HG02763 (cell line): ENCODE measurements at regions not wholly inside any gene's neighbourhood (a gene's known extent, or its start where the extent isn't known, plus 50 kb on each side); places are given as distances from the start of the nearest gene placed in this dataset.
"Not testable (repeated sequence)": the region's sequence is repeated elsewhere in the genome, so short reads cannot be mapped to it uniquely, and the experiment has no call there.

Source experiments
- ATAC-seq: cut with Tn5 transposase; IDR thresholded peaks from one replicate; pipeline ENCODE4 v1.9.1; 2021; ENCODE audit warnings: mild to moderate bottlenecking, moderate library complexity; ENCODE audit not compliant: unreplicated experiment

- ATAC-seq = no peak
Measured at GRCh38 chr9:85162822-85163221, 493.3 kb downstream of the NTRK2 start.

- not testable (repeated sequence) for ATAC-seq
Measured at GRCh38 chr9:85160944-85161343, 491.4 kb downstream of the NTRK2 start.

GRCh38 chr9:85158512-85158911 lies 489.0 kb downstream of the NTRK2 start:
- ATAC-seq = no peak

GRCh38 chr9:85157772-85158171 lies 488.2 kb downstream of the NTRK2 start:
- ATAC-seq = no peak

- ATAC-seq = no peak
Measured at GRCh38 chr9:85156652-85157051, 487.1 kb downstream of the NTRK2 start.

GRCh38 chr9:85155352-85155751 lies 485.8 kb downstream of the NTRK2 start:
- ATAC-seq = no peak

GRCh38 chr9:85151741-85152140 lies 482.2 kb downstream of the NTRK2 start:
- no peak for ATAC-seq

GRCh38 chr9:85151162-85151561 lies 481.6 kb downstream of the NTRK2 start:
- no peak for ATAC-seq

GRCh38 chr9:85147046-85147640 lies 477.6 kb downstream of the NTRK2 start:
- no peak for ATAC-seq

GRCh38 chr9:85142968-85143367 lies 473.4 kb downstream of the NTRK2 start:
- ATAC-seq = no peak

- no peak for ATAC-seq
Measured at GRCh38 chr9:85142496-85142911, 473.0 kb downstream of the NTRK2 start.

GRCh38 chr9:85137696-85138095 lies 468.2 kb downstream of the NTRK2 start:
- ATAC-seq = no peak

- no peak for ATAC-seq
Measured at GRCh38 chr9:85136987-85137386, 467.5 kb downstream of the NTRK2 start.

GRCh38 chr9:85136507-85136906 lies 467.0 kb downstream of the NTRK2 start:
- ATAC-seq = no peak

GRCh38 chr9:85130764-85131163 lies 461.2 kb downstream of the NTRK2 start:
- ATAC-seq = no peak

- no peak for ATAC-seq
Measured at GRCh38 chr9:85130260-85130659, 460.7 kb downstream of the NTRK2 start.

- ATAC-seq = no peak
Measured at GRCh38 chr9:85129514-85129913, 460.0 kb downstream of the NTRK2 start.

- ATAC-seq = no peak
Measured at GRCh38 chr9:85118990-85119755, 449.6 kb downstream of the NTRK2 start.

GRCh38 chr9:85117831-85118230 lies 448.3 kb downstream of the NTRK2 start:
- no peak for ATAC-seq

GRCh38 chr9:85115473-85115872 lies 445.9 kb downstream of the NTRK2 start:
- ATAC-seq = no peak

- no peak for ATAC-seq
Measured at GRCh38 chr9:85114799-85115198, 445.3 kb downstream of the NTRK2 start.

- ATAC-seq = no peak
Measured at GRCh38 chr9:85112933-85113418, 443.4 kb downstream of the NTRK2 start.
